Ishikawa (cell line): ENCODE measurements at regions not wholly inside any gene's neighbourhood (a gene's known extent, or its start where the extent isn't known, plus 50 kb on each side); places are given as distances from the start of the nearest gene placed in this dataset.

Experiments used
- CEBPB ChIP-seq: IDR thresholded peaks from 2 replicates; pipeline ENCODE4 v1.6.1; 2012
- EGR1 ChIP-seq: IDR thresholded peaks from 2 replicates; pipeline ENCODE4 v1.6.1; 2012
- EP300 ChIP-seq: IDR thresholded peaks from 2 replicates; pipeline ENCODE4 v1.6.1; 2012; ENCODE audit warnings: borderline replicate concordance
- NFIC ChIP-seq: IDR thresholded peaks from 2 replicates; pipeline ENCODE4 v1.6.1; 2012
- RAD21 ChIP-seq: IDR thresholded peaks from 2 replicates; pipeline ENCODE4 v1.6.1; 2012; ENCODE audit warnings: low read depth
- TCF12 ChIP-seq: IDR thresholded peaks from 2 replicates; pipeline ENCODE4 v1.6.1; 2012; ENCODE audit warnings: low read depth
- YY1 ChIP-seq: IDR thresholded peaks from 2 replicates; pipeline ENCODE4 v1.6.1; 2012; ENCODE audit warnings: low read depth
- TF ChIP-seq, protein P1 (sequence below): IDR thresholded peaks from 2 replicates; pipeline ENCODE4 v1.6.1; 2012
- TF ChIP-seq, protein P2 (sequence below): IDR thresholded peaks from 2 replicates; pipeline ENCODE4 v1.6.1; 2012; ENCODE audit warnings: low read depth, mild to moderate bottlenecking
- TF ChIP-seq, protein P3 (sequence below): IDR thresholded peaks from 2 replicates; pipeline ENCODE4 v1.6.1; 2012

DNA sequence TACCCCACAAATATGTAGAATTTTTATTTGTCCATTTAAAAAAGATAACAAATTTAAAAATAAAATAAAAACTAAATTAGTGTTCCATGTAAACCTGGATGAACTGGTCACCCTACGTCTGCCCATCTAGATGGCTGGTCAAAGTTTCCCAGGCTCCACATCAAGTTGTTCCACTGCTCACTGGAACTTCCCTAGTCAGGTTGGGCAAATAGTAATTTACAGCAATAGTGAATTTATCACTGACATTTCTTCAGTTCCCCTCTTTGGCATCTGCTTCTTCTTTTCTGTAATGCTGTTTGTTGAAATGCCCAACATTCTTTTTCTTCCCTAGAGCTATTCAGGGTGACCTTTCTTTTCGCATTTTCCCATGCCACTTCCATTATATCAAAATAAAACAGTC is 272.7 kb upstream of the BTG1 start:
- TF ChIP-seq RAD21 (no peak), CEBPB (no peak), TCF12 (no peak), NFIC (no peak), YY1 (no peak), EP300 (no peak), EGR1 (no peak)
- TF ChIP-seq, protein P1, sequence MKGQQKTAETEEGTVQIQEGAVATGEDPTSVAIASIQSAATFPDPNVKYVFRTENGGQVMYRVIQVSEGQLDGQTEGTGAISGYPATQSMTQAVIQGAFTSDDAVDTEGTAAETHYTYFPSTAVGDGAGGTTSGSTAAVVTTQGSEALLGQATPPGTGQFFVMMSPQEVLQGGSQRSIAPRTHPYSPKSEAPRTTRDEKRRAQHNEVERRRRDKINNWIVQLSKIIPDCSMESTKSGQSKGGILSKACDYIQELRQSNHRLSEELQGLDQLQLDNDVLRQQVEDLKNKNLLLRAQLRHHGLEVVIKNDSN, result no peak
- TF ChIP-seq, protein P2, sequence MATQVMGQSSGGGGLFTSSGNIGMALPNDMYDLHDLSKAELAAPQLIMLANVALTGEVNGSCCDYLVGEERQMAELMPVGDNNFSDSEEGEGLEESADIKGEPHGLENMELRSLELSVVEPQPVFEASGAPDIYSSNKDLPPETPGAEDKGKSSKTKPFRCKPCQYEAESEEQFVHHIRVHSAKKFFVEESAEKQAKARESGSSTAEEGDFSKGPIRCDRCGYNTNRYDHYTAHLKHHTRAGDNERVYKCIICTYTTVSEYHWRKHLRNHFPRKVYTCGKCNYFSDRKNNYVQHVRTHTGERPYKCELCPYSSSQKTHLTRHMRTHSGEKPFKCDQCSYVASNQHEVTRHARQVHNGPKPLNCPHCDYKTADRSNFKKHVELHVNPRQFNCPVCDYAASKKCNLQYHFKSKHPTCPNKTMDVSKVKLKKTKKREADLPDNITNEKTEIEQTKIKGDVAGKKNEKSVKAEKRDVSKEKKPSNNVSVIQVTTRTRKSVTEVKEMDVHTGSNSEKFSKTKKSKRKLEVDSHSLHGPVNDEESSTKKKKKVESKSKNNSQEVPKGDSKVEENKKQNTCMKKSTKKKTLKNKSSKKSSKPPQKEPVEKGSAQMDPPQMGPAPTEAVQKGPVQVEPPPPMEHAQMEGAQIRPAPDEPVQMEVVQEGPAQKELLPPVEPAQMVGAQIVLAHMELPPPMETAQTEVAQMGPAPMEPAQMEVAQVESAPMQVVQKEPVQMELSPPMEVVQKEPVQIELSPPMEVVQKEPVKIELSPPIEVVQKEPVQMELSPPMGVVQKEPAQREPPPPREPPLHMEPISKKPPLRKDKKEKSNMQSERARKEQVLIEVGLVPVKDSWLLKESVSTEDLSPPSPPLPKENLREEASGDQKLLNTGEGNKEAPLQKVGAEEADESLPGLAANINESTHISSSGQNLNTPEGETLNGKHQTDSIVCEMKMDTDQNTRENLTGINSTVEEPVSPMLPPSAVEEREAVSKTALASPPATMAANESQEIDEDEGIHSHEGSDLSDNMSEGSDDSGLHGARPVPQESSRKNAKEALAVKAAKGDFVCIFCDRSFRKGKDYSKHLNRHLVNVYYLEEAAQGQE, result no peak
- TF ChIP-seq, protein P3, sequence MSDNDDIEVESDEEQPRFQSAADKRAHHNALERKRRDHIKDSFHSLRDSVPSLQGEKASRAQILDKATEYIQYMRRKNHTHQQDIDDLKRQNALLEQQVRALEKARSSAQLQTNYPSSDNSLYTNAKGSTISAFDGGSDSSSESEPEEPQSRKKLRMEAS, result no peak
